A549 (cell line): ENCODE measurements at regions not wholly inside any gene's neighbourhood (a gene's known extent, or its start where the extent isn't known, plus 50 kb on each side); places are given as distances from the start of the nearest gene placed in this dataset.

Source experiments
- ATAC-seq, 2 experiments: fragments of 200-7000 bp in 1 of 2; fragments of >200 bp in 1 of 2; cut with Nextera tagmentation in 1 of 2; cut with Tn5 transposase in 1 of 2; 3 replicates each; pipeline versions ENCODE4 v1.8.0 to v1.9.1; 2018 to 2020; ENCODE audit warnings: mild to moderate bottlenecking in 1 of 2, moderate library complexity in 1 of 2
- CTCF ChIA-PET: fragments of 300-600 bp; sonication (Branson Sonifier 250); formaldehyde crosslinking; extraction: SDS; loops from one replicate; lab custom pipeline; 2021; ENCODE audit warnings: antibody characterized with exemption, inconsistent platforms; lab: Yijun Ruan, JAX
- POLR2A ChIA-PET: fragments of 350-600 bp; formaldehyde crosslinking; extraction: SDS; loops from one replicate; lab custom pipeline; 2021; ENCODE audit warnings: antibody characterized with exemption, inconsistent platforms; lab: Yijun Ruan, JAX
- DNase-seq, 2 experiments: peaks; one replicate each; pipeline versions ENCODE4 v3.0.0 to v3.0.0-alpha.2; 2011 to 2016; ENCODE audit warnings: low read depth in 1 of 2, low spot score in 1 of 2
- FAIRE-seq: peaks from 2 replicates; lab custom pipeline; 2011; peaks lifted over from hg19 to GRCh38; lab: Jason Lieb, UNC
- H3K27ac ChIP-seq, 2 experiments: fragments of >200 bp; sonication (Bioruptor Twin); formaldehyde crosslinking; 3 replicates each; pipeline ENCODE4 v1.5.1; 2016 to 2017
- H3K4me1 ChIP-seq: fragments of >200 bp; sonication (Bioruptor Twin); formaldehyde crosslinking; 3 replicates; pipeline ENCODE4 v1.6.1; 2016
- H3K4me2 ChIP-seq: fragments of >200 bp; sonication (Bioruptor Twin); formaldehyde crosslinking; 3 replicates; pipeline ENCODE4 v1.6.1; 2016
- H3K4me3 ChIP-seq: fragments of >200 bp; sonication (Bioruptor Twin); formaldehyde crosslinking; 3 replicates; pipeline ENCODE4 v1.5.1; 2016
- H3K9me3 ChIP-seq: fragments of >200 bp; sonication (Bioruptor Twin); formaldehyde crosslinking; 3 replicates; pipeline ENCODE4 v1.6.1; 2016
- FOSL2 ChIP-seq, 2 experiments: fragments of 450-650 bp in 1 of 2; fragments of >200 bp in 1 of 2; sonication (Bioruptor Twin) in 1 of 2; formaldehyde crosslinking; IDR thresholded peaks; 2 replicates each; pipeline versions ENCODE4 v1.5.0 to v1.6.1; 2016 to 2020; ENCODE audit warnings: mild to moderate bottlenecking in 1 of 2, moderate library complexity in 1 of 2
- HEYL ChIP-seq: fragments of 250-450 bp; sonication (Bioruptor Pico); IDR thresholded peaks from 2 replicates; pipeline ENCODE4 v1.8.0; 2021; ENCODE audit warnings: mild to moderate bottlenecking, moderate library complexity
- HMGXB4 ChIP-seq: fragments of 250-450 bp; sonication (Bioruptor Pico); IDR thresholded peaks from 2 replicates; pipeline ENCODE4 v1.5.0; 2021; ENCODE audit warnings: mild to moderate bottlenecking, moderate library complexity, borderline replicate concordance
- HOXA7 ChIP-seq: fragments of 250-450 bp; sonication (Bioruptor Pico); IDR thresholded peaks from 2 replicates; pipeline ENCODE4 v1.5.0; 2020; ENCODE audit warnings: mild to moderate bottlenecking, moderate library complexity
- JUNB ChIP-seq: fragments of >200 bp; sonication (Bioruptor Twin); formaldehyde crosslinking; IDR thresholded peaks from 2 replicates; pipeline ENCODE4 v1.6.1; 2016
- KDM5A ChIP-seq: fragments of 200-600 bp; sonication (generic); IDR thresholded peaks from 2 replicates; pipeline ENCODE4 v1.6.1; 2016; ENCODE audit warnings: antibody characterized with exemption, mild to moderate bottlenecking
- MAFK ChIP-seq: fragments of 450-650 bp; IDR thresholded peaks from 2 replicates; pipeline ENCODE4 v1.6.1; 2014; ENCODE audit not compliant: partially characterized antibody
- MAX ChIP-seq: IDR thresholded peaks from 2 replicates; pipeline ENCODE4 v1.6.1; 2012
- MYC ChIP-seq: IDR thresholded peaks from 2 replicates; pipeline ENCODE4 v1.6.1; 2012; ENCODE audit warnings: mild to moderate bottlenecking, inconsistent platforms, low read length, improper control_type of control experiment, borderline replicate concordance
- REST ChIP-seq: fragments of 200-600 bp; sonication (generic); IDR thresholded peaks from 2 replicates; pipeline ENCODE4 v1.6.1; 2016; ENCODE audit warnings: antibody characterized with exemption, mild to moderate bottlenecking, moderate library complexity
- USF2 ChIP-seq: fragments of 450-650 bp; IDR thresholded peaks from 2 replicates; pipeline ENCODE4 v1.6.1; 2014; ENCODE audit warnings: antibody characterized with exemption
- ZC3H11A ChIP-seq: fragments of 450-650 bp; IDR thresholded peaks from 2 replicates; pipeline ENCODE4 v1.6.1; 2014; ENCODE audit warnings: antibody characterized with exemption, mild to moderate bottlenecking
- ZFP36 ChIP-seq: fragments of 450-650 bp; IDR thresholded peaks from 2 replicates; pipeline ENCODE4 v1.6.1; 2014; ENCODE audit warnings: borderline replicate concordance; ENCODE audit not compliant: partially characterized antibody
- WGBS: methylation state at CpG from one replicate; pipeline ENCODE4 v1.1.6; 2017; ENCODE audit errors: missing lambda C conversion rate; 5-methylcytosine and 5-hydroxymethylcytosine counted together

GRCh38 chr2:196230061-196230854, 58.9 kb upstream of the STK17B start:
- no peak overlapping the region for H3K27ac ChIP-seq
- WGBS: 78% methylated on average over 13 of the region's 13 CpGs
- FAIRE-seq (no peak), DNase-seq (no peak), ATAC-seq (no peak)
- H3K4me2 ChIP-seq: no peak overlapping the region
- TF ChIP-seq MYC (no peak), HOXA7 (no peak)
- no peaks in the 10 kb centered on the region for H3K9me3 ChIP-seq
- ChIA-PET POLR2A (no interaction called here), CTCF (no interaction called here)
- H3K4me3 ChIP-seq: no peak overlapping the region
- peaks cover 19% of the 10 kb centered on the region for H3K4me1 ChIP-seq

- Histone ChIP-seq H3K4me1 (peaks cover 19% of the 10 kb centered on the region), H3K4me2 (peak overlapping the region; percentile 54), H3K4me3 (no peak overlapping the region), H3K27ac (peak overlapping the region; percentile 33 to 49; a peak in 5 of 6 replicates), H3K9me3 (no peaks in the 10 kb centered on the region)
- peak; percentile 5 to 49 for DNase-seq
- 27% methylated on average over 5 of the region's 5 CpGs for WGBS
- ChIA-PET POLR2A (no interaction called here), CTCF (interaction anchor here (0.6 to 0.8 kb wide), 2 partner anchors 155 to 159 kb away, joined by 3 read pairs; no protein-coding TSS in a partner anchor)
- no peak for FAIRE-seq
- TF ChIP-seq MAFK (peak; percentile 30), JUNB (peak; percentile 39; the same call in 1 of the 2 replicates), KDM5A (no peak), FOSL2 (IDR thresholded peaks at IDR 0.05) (peak; percentile 57; the same call in 1 of the 2 replicates), FOSL2 (CRISPR knock-in tag; IDR thresholded peaks at IDR 0.05) (peak; percentile 79), REST (no peak), ZFP36 (no peak), HEYL (no peak), ZC3H11A (no peak), MAX (0 out of 2 replicates have a peak, but pooled peaks have one; percentile 13)
- peak; percentile 87 to 88 for ATAC-seq
These were observed 61.8 kb upstream of the STK17B start for GRCh38 chr2:196233021-196233804.

GRCh38 chr2:196233805-196234475, 62.6 kb upstream of the STK17B start:
- no peak overlapping the region for H3K4me3 ChIP-seq
- TF ChIP-seq USF2 (no peak), HMGXB4 (CRISPR knock-in tag) (no peak), HEYL (no peak)
- TF ChIP-seq, all 56 proteins: peak for 0
- 85% methylated on average over 4 of the region's 4 CpGs for WGBS
- ChIA-PET CTCF (interaction anchor here (1.2 kb wide), 1 partner anchor 12 kb away, joined by 3 read pairs; no protein-coding TSS in a partner anchor), POLR2A (no interaction called here)
- Histone ChIP-seq H3K4me1 (peaks cover 19% of the 10 kb centered on the region), H3K9me3 (no peaks in the 10 kb centered on the region), H3K4me2 (peak overlapping the region; percentile 54; the same call in 2 of the 3 replicates), H3K27ac (peak overlapping the region; percentile 33 to 49; a peak in 5 of 6 replicates)
- FAIRE-seq (no peak), ATAC-seq (no peak; a peak in 1 of 6 replicates), DNase-seq (no peak)
